Activated CD8-positive, alpha-beta memory T cell treated with anti-CD3 and anti-CD28 coated beads, Interleukin-2, amount 10 ng/mL, durations not matched to agents 7 days and 5 days (primary cell): ENCODE measurements at regions not wholly inside any gene's neighbourhood (a gene's known extent, or its start where the extent isn't known, plus 50 kb on each side); places are given as distances from the start of the nearest gene placed in this dataset.

Experiments
- ATAC-seq: fragments of 150-1000 bp; cut with Tn5 transposase; one replicate; pipeline ENCODE4 v1.10.0; 2021; ENCODE audit warnings: moderate library complexity
- CTCF ChIA-PET: fragments of 350-600 bp; sonication (Branson Sonifier 250); formaldehyde crosslinking; loops from one replicate; lab custom pipeline; 2021; ENCODE audit warnings: antibody characterized with exemption; lab: Charles Lee
- DNase-seq: peaks from one replicate; pipeline ENCODE4 v3.0.0-alpha.2; 2020
- H3K27ac Mint-ChIP-seq: one replicate; pipeline ENCODE4 v1.8.0; 2021; ENCODE audit warnings: mild to moderate bottlenecking, mixed read lengths
- H3K27me3 Mint-ChIP-seq: one replicate; pipeline ENCODE4 v1.8.0; 2021; ENCODE audit warnings: mixed read lengths
- H3K36me3 Mint-ChIP-seq: one replicate; pipeline ENCODE4 v1.8.0; 2021; ENCODE audit warnings: mild to moderate bottlenecking, mixed read lengths
- H3K4me1 Mint-ChIP-seq: one replicate; pipeline ENCODE4 v1.8.0; 2021; ENCODE audit warnings: mixed read lengths
- H3K4me3 Mint-ChIP-seq: one replicate; pipeline ENCODE4 v1.8.0; 2021; ENCODE audit warnings: mild to moderate bottlenecking, moderate library complexity, mixed read lengths
- H3K9me3 Mint-ChIP-seq: one replicate; pipeline ENCODE4 v1.8.0; 2022; ENCODE audit warnings: low read depth, mixed read lengths

- no peaks in the 10 kb centered on the region for H3K27me3 Mint-ChIP-seq
- no peak overlapping the region for H3K27ac Mint-ChIP-seq
- H3K36me3 Mint-ChIP-seq, result no peaks in the 10 kb centered on the region
- CTCF ChIA-PET, result no interaction called here
- H3K4me1 Mint-ChIP-seq, result no peaks in the 10 kb centered on the region
- no peak overlapping the region for H3K4me3 Mint-ChIP-seq
- H3K9me3 Mint-ChIP-seq, result no peaks in the 10 kb centered on the region
- ATAC-seq, result no peak
- no peak for DNase-seq
Observed at GRCh38 chr1:90198616-90199332, 203.9 kb downstream of the ZNF326 start.

GRCh38 chr1:90193116-90193515, 198.2 kb downstream of the ZNF326 start:
- Mint-ChIP-seq H3K27me3 (no peaks in the 10 kb centered on the region), H3K4me3 (no peak overlapping the region), H3K9me3 (no peaks in the 10 kb centered on the region), H3K27ac (no peak overlapping the region), H3K36me3 (no peaks in the 10 kb centered on the region), H3K4me1 (no peaks in the 10 kb centered on the region)
- CTCF ChIA-PET, result no interaction called here
- DNase-seq (no peak), ATAC-seq (no peak)

DNA sequence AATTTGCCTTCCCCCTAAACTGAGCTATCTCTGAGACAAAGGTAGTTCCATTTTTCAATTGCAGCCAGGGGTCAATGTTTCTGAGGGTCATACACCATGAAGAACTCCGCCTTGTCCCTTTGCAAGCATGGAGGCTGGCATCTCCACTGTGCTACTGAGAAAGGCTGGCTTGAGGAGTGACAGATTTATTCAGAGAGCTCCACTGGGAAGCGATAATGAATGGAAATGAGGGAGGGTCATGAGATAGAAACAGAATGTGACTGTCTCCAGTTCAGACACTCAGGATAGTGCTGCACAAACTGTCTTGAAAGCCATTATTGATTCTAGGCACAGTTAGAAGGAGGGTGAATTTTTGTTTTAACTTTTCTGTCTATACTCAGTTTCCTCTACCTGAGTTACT, 197.5 kb downstream of the ZNF326 start:
- no peaks in the 10 kb centered on the region for H3K36me3 Mint-ChIP-seq
- H3K4me3 Mint-ChIP-seq, result no peak overlapping the region
- CTCF ChIA-PET, result no interaction called here
- H3K27ac Mint-ChIP-seq, result no peak overlapping the region
- DNase-seq (no peak), ATAC-seq (no peak)
- H3K27me3 Mint-ChIP-seq, result no peaks in the 10 kb centered on the region
- H3K4me1 Mint-ChIP-seq, result no peaks in the 10 kb centered on the region
- no peaks in the 10 kb centered on the region for H3K9me3 Mint-ChIP-seq

GRCh38 chr1:90190523-90190922, 195.6 kb downstream of the ZNF326 start:
- Mint-ChIP-seq H3K4me3 (no peak overlapping the region), H3K36me3 (no peaks in the 10 kb centered on the region), H3K27ac (no peak overlapping the region), H3K4me1 (no peaks in the 10 kb centered on the region), H3K9me3 (no peaks in the 10 kb centered on the region), H3K27me3 (no peaks in the 10 kb centered on the region)
- DNase-seq (no peak), ATAC-seq (no peak)
- CTCF ChIA-PET, result no interaction called here

- Mint-ChIP-seq H3K4me1 (no peaks in the 10 kb centered on the region), H3K27ac (no peak overlapping the region)
- no peak for ATAC-seq
Observed at GRCh38 chr1:90189889-90190288, 195.0 kb downstream of the ZNF326 start.

GRCh38 chr1:90187323-90187585, 192.3 kb downstream of the ZNF326 start:
- Mint-ChIP-seq H3K36me3 (no peaks in the 10 kb centered on the region), H3K27me3 (no peaks in the 10 kb centered on the region), H3K27ac (no peak overlapping the region), H3K4me3 (no peak overlapping the region), H3K4me1 (no peaks in the 10 kb centered on the region), H3K9me3 (no peaks in the 10 kb centered on the region)
- no peak for DNase-seq
- no peak for ATAC-seq
- CTCF ChIA-PET, result no interaction called here

More at GRCh38 chr1:90189889-90190288, 195.0 kb downstream of the ZNF326 start:
- Mint-ChIP-seq H3K9me3 (no peaks in the 10 kb centered on the region), H3K27me3 (no peaks in the 10 kb centered on the region), H3K4me3 (no peak overlapping the region), H3K36me3 (no peaks in the 10 kb centered on the region)
- no peak for DNase-seq
- CTCF ChIA-PET, result no interaction called here

GRCh38 chr1:90186506-90187322, 191.8 kb downstream of the ZNF326 start:
- no peaks in the 10 kb centered on the region for H3K4me1 Mint-ChIP-seq
- CTCF ChIA-PET, result no interaction called here
- no peaks in the 10 kb centered on the region for H3K27me3 Mint-ChIP-seq
- DNase-seq, result no peak
- ATAC-seq, result no peak
- H3K4me3 Mint-ChIP-seq, result no peak overlapping the region
- H3K27ac Mint-ChIP-seq, result no peak overlapping the region
- H3K9me3 Mint-ChIP-seq, result no peaks in the 10 kb centered on the region
- H3K36me3 Mint-ChIP-seq, result no peaks in the 10 kb centered on the region

- DNase-seq, result no peak
- H3K36me3 Mint-ChIP-seq, result no peaks in the 10 kb centered on the region
- CTCF ChIA-PET, result no interaction called here
- no peak for ATAC-seq
- H3K4me3 Mint-ChIP-seq, result no peak overlapping the region
- no peaks in the 10 kb centered on the region for H3K4me1 Mint-ChIP-seq
- H3K27ac Mint-ChIP-seq, result no peak overlapping the region
- peaks cover 6% of the 10 kb centered on the region for H3K27me3 Mint-ChIP-seq
- no peaks in the 10 kb centered on the region for H3K9me3 Mint-ChIP-seq
Observed at GRCh38 chr1:90176530-90176929, 181.6 kb downstream of the ZNF326 start.

GRCh38 chr1:90175490-90176167, 180.7 kb downstream of the ZNF326 start:
- Mint-ChIP-seq H3K27ac (no peak overlapping the region), H3K4me3 (no peak overlapping the region), H3K9me3 (no peaks in the 10 kb centered on the region), H3K36me3 (no peaks in the 10 kb centered on the region), H3K27me3 (peaks cover 6% of the 10 kb centered on the region), H3K4me1 (no peaks in the 10 kb centered on the region)
- no peak for DNase-seq
- CTCF ChIA-PET, result no interaction called here
- no peak for ATAC-seq

DNA sequence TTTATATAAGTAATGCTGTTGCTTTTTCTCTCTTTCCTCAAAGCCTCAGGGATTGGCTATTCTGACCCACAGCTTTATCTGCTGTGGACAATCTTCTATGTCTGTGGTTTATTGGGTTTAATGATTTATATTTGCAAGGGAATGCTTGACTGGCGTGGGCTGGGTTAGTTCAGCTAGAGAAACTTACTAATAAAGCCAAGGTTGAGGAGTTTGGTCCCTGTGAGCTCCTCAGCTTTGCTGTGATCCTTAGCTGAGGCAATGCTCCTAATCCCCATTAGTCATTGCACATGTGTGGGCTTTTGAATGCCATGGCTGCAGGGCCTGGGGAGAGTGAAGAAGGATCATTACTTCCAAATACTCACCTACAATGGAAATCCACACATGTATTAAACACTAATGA, 179.3 kb downstream of the ZNF326 start:
- no peak for ATAC-seq
- Mint-ChIP-seq H3K4me3 (no peak overlapping the region), H3K4me1 (no peaks in the 10 kb centered on the region), H3K27me3 (peaks cover 6% of the 10 kb centered on the region), H3K9me3 (no peaks in the 10 kb centered on the region), H3K27ac (no peak overlapping the region), H3K36me3 (no peaks in the 10 kb centered on the region)
- CTCF ChIA-PET, result no interaction called here
- DNase-seq, result no peak

DNA sequence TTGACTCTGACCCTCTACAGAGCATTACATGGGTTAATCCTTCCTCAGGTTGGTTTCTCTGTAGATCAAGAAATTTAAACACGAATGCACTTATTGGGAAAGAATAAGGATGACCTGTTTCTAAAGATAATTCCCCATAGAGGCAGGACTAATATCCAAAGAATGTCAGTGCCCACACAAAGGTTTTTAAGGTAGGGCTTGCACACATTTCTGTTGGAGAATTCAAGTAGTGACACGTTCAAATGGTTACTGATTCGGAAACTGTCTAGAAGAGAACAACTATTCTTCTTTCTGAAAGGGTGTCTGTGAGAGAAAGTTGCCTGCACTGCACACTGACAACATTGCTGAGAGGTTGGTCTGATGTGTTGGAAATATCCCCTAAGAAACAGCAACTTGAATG, 167.3 kb downstream of the ZNF326 start:
- Mint-ChIP-seq H3K27ac (no peak overlapping the region), H3K27me3 (peaks cover 8% of the 10 kb centered on the region), H3K4me3 (no peak overlapping the region), H3K4me1 (no peaks in the 10 kb centered on the region), H3K36me3 (no peaks in the 10 kb centered on the region), H3K9me3 (no peaks in the 10 kb centered on the region)
- DNase-seq (no peak), ATAC-seq (no peak)
- CTCF ChIA-PET, result no interaction called here

- ATAC-seq (no peak), DNase-seq (no peak)
- Mint-ChIP-seq H3K27me3 (peaks cover 8% of the 10 kb centered on the region), H3K27ac (no peak overlapping the region), H3K4me1 (no peaks in the 10 kb centered on the region), H3K9me3 (no peaks in the 10 kb centered on the region), H3K36me3 (no peaks in the 10 kb centered on the region), H3K4me3 (no peak overlapping the region)
- CTCF ChIA-PET, result no interaction called here
Observed at GRCh38 chr1:90161625-90162024, 166.7 kb downstream of the ZNF326 start.

DNA sequence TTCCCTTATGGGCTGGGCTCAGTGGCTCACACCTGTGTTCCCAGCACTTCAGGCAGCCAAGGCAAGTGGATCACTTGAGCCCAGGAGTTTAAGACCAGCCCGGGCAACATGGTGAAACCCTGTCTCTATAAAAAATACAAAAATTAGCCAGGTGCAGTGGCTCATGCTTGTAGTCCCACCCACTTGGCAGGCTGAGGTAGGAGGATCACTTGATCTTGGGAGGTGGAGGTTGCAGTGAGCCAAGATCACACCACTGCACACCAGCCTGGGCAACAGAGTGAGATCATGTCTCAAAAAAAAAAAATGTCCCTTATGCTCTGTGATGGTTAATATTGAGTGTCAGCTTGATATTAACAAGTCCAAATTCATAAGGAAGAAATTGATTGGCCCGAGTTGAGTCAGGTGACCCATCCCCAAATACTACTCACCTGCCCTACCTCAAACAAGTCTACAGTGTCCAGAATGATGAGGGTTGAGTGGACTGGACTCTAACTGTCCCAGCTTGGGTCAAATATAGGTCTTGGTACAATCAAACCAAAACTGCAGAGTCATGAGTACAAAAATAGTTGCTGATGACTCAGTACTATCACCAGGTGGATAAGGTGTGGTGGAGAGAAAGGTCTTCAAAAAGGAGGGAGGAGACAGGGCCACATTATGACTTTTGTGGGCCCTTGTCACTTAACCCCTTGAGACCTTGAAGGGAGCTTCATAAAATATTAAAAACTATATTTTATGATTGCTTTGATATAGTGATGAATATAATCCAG, 161.0 kb downstream of the ZNF326 start:
- no peaks in the 10 kb centered on the region for H3K36me3 Mint-ChIP-seq
- DNase-seq (no peak), ATAC-seq (no peak)
- H3K27me3 Mint-ChIP-seq, result no peaks in the 10 kb centered on the region
- no peaks in the 10 kb centered on the region for H3K4me1 Mint-ChIP-seq
- H3K4me3 Mint-ChIP-seq, result no peak overlapping the region
- H3K27ac Mint-ChIP-seq, result no peak overlapping the region
- H3K9me3 Mint-ChIP-seq, result no peaks in the 10 kb centered on the region
- CTCF ChIA-PET, result no interaction called here
